ENCODE measurements at regions not wholly inside any gene's neighbourhood (a gene's known extent, or its start where the extent isn't known, plus 50 kb on each side); places are given as distances from the start of the nearest gene placed in this dataset.
A peak's percentile ranks its signal among the peaks of the same experiment; 100 is the strongest.

DNA sequence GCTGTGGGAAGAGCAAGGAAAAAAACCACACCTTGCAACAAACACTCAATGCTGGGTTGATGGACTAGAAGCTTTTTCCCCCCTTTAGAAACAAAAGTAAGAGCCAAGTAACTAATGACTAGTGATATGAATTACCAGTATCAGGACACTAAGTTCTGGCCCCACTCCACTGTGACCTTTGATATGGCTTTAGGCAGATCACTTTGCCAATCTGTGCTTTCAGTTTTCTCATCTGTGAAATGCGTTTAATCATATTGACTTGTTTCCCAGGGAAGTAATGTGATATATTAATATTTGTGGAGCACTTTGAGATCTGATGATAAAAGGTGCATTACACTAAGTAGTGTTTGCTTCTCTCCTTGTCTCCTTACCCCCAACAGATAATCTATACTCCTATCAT is 319.3 kb upstream of the SATB1 start:
- TF ChIP-seq GATA2 (IDR thresholded peaks at IDR 0.05; ENCODE audit: low read depth, low read length) (0 out of 2 replicates have a peak, but pooled peaks have one; percentile 10), GATA3 (IDR thresholded peaks at IDR 0.05; ENCODE audit: low read depth, low read length) (peak; percentile 47)

All from SH-SY5Y (cell line).